ENCODE measurements at regions not wholly inside any gene's neighbourhood (a gene's known extent, or its start where the extent isn't known, plus 50 kb on each side); places are given as distances from the start of the nearest gene placed in this dataset.

DNA sequence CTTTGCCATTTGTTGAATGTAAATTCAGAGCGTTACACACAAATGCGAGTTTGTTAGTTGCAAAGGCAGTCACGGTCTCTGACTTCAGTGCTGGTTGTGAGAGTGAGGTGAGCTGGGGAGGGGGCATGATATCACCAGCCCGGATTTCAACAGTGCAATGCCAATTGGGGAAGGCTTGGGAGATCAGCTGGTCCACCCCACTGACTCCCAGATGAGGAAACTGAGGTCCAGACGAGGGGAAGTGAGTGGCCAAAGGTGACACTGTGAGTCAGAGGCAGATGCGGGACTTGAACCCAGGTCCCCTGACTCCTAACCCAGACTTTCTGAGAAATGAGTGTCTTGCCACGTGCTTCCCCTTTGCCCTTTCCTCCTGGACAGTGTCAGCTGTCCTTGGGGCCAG, 62.1 kb downstream of the CEBPB start:
- no peak for DNase-seq (ENCODE audit: low spot score)
- no peak for TF ChIP-seq CTCF (IDR thresholded peaks at IDR 0.05; ENCODE audit: extremely low read depth, missing control alignments)

GRCh38 chr20:50253101-50253500, 62.5 kb downstream of the CEBPB start:
- no peak for DNase-seq (ENCODE audit: low spot score)
- TF ChIP-seq CTCF (IDR thresholded peaks at IDR 0.05; ENCODE audit: extremely low read depth, missing control alignments), result no peak

DNA sequence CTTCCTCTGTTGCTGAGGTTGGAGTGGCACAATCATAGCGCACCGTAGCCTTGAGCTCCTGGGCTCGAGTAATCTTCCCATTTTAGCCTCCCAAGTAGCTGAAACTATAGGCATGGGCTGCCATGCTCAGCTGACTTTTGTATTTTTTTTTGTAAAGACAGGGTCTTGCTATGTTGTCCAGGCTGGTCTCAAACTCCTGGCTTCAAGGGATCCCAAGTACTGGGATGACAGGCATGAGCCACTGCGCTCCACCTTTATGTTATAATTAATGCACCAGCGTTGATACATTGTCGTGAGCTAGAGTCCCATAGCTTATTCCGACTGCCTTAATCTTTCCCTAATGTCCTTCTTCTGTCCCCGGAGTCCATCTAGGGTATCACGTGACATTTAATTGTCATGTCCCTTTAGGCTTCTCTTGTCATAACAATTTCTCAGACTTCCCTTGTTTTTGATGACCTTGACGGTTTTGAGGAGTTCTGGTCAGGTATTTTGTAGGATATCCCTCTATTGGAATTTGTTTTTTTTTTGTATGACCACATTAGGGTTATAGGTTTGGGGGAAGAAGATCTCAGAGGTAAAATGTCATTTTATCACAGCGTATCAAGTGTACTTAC, 63.9 kb downstream of the CEBPB start:
- TF ChIP-seq CTCF (IDR thresholded peaks at IDR 0.05; ENCODE audit: extremely low read depth, missing control alignments), result no peak
- no peak for DNase-seq (ENCODE audit: low spot score)

DNA sequence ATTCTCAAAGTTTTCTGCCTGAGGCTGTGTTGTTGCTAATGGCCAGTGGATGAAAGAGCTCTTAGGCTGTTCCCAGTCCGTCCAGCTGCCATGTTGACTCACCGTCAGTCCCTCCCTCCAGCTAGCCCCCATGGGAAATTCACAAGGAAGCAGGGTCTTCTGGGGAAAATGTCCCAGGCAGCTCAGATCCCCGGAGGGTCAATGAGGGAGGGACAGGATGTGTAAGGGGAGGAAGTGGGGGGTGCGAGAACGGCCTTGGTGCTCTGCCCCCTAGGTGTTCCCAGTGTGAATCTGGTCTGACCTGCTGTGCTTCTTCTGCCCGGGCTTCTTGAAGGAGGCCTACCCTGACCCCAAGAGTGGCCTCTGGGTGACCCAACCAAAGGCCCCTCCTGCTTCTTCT, 65.9 kb downstream of the CEBPB start:
- no peak for DNase-seq (ENCODE audit: low spot score)
- no peak for TF ChIP-seq CTCF (IDR thresholded peaks at IDR 0.05; ENCODE audit: extremely low read depth, missing control alignments)

DNA sequence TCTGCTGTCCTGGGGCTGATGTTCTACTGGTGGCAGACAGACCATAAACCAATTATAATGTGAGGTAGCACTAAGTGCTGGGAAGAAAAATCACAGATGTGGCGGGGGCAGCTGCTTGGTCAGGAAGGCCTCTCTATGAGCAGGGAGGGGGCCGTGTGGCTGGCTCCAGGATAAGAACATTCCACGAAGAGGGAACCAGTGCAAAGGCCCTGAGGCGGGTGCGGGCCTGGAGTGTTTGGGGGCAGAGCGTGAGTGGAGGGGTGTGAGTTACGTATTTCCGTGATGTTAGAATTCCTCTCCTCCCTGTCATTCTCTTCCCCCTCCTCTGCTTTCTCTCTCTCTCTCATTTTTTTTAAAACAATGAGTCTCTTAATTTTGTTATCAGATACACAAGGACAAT, 67.2 kb downstream of the CEBPB start:
- no peak for TF ChIP-seq CTCF (IDR thresholded peaks at IDR 0.05; ENCODE audit: extremely low read depth, missing control alignments)
- no peak for DNase-seq (ENCODE audit: low spot score)

DNA sequence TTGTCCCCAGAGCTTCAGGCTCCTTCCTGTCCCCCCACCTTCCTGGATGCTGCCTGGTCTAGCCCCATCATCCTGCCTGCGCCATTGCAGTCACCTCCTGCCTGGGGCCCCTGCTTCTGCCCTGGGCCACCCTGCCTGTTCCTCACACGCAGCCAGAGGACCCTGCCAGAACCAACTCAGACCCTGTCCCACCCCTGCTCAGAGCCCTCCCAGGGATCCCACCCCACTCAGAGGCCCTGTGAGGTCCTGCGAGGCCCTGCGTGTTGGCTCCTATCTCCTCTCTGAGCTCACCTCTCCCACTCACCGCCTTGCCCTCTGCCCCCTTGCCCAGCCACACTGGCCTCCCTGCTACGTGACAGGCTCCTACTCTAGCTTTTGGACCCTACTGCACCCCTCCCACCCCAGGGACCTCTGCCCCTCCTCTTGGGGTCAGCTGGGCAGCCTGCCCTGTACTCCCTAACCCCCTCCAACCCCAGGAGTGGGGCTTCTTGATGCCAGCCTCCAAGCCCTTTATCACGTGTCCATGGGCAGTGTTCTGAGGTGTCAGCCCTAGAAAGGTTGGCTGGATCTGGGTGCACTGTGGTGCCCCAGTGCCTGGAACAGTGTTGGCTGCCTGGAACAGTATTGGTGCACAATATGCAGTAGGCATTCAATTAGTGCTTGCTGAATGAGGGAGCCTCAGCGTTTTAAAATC, 68.3 kb downstream of the CEBPB start:
- no peak for TF ChIP-seq CTCF (IDR thresholded peaks at IDR 0.05; ENCODE audit: extremely low read depth, missing control alignments)
- DNase-seq (ENCODE audit: low spot score), result no peak

DNA sequence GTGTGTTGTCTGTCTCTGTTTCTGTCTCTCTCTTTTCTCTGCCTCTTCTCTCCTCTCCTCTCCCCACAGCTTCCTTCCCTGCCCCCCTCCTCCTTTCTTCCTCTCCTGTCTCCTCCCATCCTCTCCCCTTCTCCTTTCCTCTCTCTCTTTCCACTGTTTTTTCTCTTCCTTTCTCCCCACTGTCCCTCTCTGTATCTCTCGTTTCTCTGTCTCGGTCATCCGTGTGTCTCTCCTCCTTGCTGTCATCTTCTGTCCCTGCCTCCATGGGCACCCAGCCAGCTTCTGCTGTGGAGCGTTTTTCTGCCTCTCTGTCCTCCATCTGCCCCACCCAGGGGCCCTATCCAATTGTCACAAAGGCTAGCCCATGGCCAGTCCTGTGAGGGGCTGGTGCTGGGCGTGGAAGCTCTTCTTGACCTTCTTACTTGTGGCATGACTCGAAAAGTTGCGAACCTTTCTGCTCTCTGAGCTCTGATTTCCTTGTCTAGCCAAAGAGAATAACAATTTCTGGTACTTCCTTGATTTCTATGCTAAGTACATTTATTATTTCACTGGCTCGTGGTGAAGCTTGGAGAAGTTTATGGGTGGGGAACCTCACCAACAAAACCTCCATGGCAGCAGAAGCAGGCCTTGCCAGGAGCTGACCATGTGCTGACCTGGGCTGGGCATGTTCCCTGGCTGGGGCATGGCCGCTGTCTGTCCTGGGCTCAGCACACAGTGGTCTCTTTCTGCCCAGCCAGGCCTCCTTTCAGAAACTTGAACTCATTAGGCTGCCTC, 69.3 kb downstream of the CEBPB start:
- no peak for TF ChIP-seq CTCF (IDR thresholded peaks at IDR 0.05; ENCODE audit: extremely low read depth, missing control alignments)
- DNase-seq (ENCODE audit: low spot score), result no peak
